HL-60 (cell line): ENCODE measurements at regions not wholly inside any gene's neighbourhood (a gene's known extent, or its start where the extent isn't known, plus 50 kb on each side); places are given as distances from the start of the nearest gene placed in this dataset.

ENCODE experiments used
- GABPA ChIP-seq: IDR thresholded peaks from 2 replicates; pipeline ENCODE4 v1.6.1; 2012; ENCODE audit warnings: low read depth
- POLR2AphosphoS5 ChIP-seq: IDR thresholded peaks from 2 replicates; pipeline ENCODE4 v1.6.1; 2012; ENCODE audit warnings: low read depth
- SPI1 ChIP-seq: IDR thresholded peaks from 2 replicates; pipeline ENCODE4 v1.6.1; 2012; ENCODE audit warnings: low read depth, mild to moderate bottlenecking, borderline replicate concordance
- TF ChIP-seq, protein P1 (sequence below): IDR thresholded peaks from one replicate; pipeline ENCODE4 v1.5.1; 2011; ENCODE audit warnings: low read length, control low read depth, inconsistent platforms; ENCODE audit not compliant: insufficient read depth
- TF ChIP-seq, protein P2 (sequence below): IDR thresholded peaks from 2 replicates; pipeline ENCODE4 v1.6.1; 2012; ENCODE audit warnings: low read depth; ENCODE audit not compliant: insufficient replicate concordance

DNA sequence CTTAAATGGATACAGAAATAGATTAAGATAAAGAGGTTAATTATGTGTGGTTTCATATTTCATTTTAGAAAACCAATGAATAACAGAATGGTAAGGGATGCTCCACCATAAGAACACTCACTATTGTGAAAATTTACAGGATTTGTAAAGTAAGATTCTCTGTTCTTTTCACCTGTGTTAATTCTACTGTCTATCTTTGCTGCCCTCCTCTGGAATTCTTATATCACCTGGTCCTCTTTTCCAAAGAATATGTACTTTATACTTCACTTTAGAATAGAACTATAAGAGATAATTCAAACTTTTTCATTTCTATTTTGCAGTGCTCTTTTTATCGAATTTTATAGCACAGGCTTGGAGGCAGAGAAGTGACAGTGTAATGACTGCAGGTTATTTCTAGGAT lies 213.4 kb downstream of the LURAP1L start:
- no peak for TF ChIP-seq POLR2AphosphoS5
- TF ChIP-seq, protein P1, sequence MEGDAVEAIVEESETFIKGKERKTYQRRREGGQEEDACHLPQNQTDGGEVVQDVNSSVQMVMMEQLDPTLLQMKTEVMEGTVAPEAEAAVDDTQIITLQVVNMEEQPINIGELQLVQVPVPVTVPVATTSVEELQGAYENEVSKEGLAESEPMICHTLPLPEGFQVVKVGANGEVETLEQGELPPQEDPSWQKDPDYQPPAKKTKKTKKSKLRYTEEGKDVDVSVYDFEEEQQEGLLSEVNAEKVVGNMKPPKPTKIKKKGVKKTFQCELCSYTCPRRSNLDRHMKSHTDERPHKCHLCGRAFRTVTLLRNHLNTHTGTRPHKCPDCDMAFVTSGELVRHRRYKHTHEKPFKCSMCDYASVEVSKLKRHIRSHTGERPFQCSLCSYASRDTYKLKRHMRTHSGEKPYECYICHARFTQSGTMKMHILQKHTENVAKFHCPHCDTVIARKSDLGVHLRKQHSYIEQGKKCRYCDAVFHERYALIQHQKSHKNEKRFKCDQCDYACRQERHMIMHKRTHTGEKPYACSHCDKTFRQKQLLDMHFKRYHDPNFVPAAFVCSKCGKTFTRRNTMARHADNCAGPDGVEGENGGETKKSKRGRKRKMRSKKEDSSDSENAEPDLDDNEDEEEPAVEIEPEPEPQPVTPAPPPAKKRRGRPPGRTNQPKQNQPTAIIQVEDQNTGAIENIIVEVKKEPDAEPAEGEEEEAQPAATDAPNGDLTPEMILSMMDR: no peak
- TF ChIP-seq, protein P2, sequence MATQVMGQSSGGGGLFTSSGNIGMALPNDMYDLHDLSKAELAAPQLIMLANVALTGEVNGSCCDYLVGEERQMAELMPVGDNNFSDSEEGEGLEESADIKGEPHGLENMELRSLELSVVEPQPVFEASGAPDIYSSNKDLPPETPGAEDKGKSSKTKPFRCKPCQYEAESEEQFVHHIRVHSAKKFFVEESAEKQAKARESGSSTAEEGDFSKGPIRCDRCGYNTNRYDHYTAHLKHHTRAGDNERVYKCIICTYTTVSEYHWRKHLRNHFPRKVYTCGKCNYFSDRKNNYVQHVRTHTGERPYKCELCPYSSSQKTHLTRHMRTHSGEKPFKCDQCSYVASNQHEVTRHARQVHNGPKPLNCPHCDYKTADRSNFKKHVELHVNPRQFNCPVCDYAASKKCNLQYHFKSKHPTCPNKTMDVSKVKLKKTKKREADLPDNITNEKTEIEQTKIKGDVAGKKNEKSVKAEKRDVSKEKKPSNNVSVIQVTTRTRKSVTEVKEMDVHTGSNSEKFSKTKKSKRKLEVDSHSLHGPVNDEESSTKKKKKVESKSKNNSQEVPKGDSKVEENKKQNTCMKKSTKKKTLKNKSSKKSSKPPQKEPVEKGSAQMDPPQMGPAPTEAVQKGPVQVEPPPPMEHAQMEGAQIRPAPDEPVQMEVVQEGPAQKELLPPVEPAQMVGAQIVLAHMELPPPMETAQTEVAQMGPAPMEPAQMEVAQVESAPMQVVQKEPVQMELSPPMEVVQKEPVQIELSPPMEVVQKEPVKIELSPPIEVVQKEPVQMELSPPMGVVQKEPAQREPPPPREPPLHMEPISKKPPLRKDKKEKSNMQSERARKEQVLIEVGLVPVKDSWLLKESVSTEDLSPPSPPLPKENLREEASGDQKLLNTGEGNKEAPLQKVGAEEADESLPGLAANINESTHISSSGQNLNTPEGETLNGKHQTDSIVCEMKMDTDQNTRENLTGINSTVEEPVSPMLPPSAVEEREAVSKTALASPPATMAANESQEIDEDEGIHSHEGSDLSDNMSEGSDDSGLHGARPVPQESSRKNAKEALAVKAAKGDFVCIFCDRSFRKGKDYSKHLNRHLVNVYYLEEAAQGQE: no peak
- TF ChIP-seq SPI1: no peak
- TF ChIP-seq GABPA: no peak
